GM10266 (cell line): ENCODE measurements at regions not wholly inside any gene's neighbourhood (a gene's known extent, or its start where the extent isn't known, plus 50 kb on each side); places are given as distances from the start of the nearest gene placed in this dataset.

Source experiments
- DNase-seq: peaks from one replicate; pipeline ENCODE4 v3.0.0; 2012; ENCODE audit errors: extremely low spot score
- TF ChIP-seq, protein P1 (sequence below): IDR thresholded peaks from 2 replicates; pipeline ENCODE4 v1.5.1; 2012; ENCODE audit warnings: mild to moderate bottlenecking, low read depth; ENCODE audit not compliant: control insufficient read depth, insufficient read depth; ENCODE audit errors: missing control alignments

DNA sequence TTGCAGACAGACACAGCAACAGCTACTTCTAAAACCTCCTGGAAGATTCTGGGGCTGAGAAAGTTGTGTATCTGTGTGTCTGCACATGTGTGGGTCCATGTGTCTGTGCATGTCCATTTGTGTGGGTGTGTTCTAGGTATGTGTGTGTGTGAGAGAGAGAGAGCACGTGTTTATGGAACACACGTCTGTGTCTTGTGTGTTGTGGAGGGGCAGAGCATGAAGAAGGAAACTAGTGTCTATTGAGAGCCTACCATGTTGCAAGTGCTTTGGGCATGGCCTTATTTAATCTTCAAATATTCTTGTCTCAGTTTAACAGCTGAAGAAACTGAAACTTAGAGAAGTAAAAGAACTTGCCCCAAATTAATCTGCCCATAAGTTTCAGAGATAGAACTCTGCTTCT is 327.5 kb downstream of the UACA start:
- TF ChIP-seq, protein P1, sequence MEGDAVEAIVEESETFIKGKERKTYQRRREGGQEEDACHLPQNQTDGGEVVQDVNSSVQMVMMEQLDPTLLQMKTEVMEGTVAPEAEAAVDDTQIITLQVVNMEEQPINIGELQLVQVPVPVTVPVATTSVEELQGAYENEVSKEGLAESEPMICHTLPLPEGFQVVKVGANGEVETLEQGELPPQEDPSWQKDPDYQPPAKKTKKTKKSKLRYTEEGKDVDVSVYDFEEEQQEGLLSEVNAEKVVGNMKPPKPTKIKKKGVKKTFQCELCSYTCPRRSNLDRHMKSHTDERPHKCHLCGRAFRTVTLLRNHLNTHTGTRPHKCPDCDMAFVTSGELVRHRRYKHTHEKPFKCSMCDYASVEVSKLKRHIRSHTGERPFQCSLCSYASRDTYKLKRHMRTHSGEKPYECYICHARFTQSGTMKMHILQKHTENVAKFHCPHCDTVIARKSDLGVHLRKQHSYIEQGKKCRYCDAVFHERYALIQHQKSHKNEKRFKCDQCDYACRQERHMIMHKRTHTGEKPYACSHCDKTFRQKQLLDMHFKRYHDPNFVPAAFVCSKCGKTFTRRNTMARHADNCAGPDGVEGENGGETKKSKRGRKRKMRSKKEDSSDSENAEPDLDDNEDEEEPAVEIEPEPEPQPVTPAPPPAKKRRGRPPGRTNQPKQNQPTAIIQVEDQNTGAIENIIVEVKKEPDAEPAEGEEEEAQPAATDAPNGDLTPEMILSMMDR: no peak
- DNase-seq: no peak

DNA sequence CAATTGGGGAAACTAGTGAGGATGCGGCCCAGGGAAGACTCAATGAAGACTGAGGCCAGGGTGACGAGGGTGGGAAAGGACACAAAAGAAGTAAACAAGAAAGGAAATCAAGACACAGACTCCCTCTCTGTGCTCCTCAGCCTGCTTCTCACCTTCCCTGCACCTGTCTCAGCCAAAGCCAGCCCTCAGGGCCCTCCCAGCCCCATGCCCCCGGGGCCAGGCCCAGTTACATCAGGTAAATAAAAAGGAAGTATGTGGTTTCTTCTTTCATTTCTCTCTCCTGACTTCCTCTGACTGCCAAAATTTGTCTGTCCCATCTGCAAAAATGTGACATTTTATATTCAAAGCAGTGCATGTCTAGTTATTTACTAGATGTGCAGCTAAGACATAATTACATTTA is 328.0 kb downstream of the UACA start:
- no peak for DNase-seq
- TF ChIP-seq, protein P1: no peak

- DNase-seq: no peak
- TF ChIP-seq, protein P1: no peak
Observed at GRCh38 chr15:70433586-70434324, 329.6 kb downstream of the UACA start.

- DNase-seq: no peak
- TF ChIP-seq, protein P1: no peak
Observed at GRCh38 chr15:70432924-70433495, 330.3 kb downstream of the UACA start.

DNA sequence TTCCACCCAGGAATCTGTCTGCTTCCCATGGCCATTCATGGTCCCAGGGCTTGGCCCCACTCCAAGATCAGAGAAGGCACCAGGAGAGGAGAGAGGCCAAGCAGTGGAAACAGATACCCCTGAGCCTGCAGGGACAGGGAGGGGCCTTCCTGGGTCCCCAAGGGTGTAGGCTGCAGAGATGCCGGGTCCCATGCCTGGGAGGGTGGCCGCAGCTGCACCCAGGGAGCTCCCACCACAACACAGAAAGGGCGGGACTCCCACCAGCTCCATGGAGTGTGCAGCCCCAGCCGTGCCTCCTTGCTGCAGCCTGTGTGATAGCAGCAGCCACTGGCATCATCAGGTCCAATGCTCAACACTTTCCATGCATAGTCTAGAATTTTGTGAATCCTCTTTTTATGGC is 331.5 kb downstream of the UACA start:
- TF ChIP-seq, protein P1: no peak
- no peak for DNase-seq

DNA sequence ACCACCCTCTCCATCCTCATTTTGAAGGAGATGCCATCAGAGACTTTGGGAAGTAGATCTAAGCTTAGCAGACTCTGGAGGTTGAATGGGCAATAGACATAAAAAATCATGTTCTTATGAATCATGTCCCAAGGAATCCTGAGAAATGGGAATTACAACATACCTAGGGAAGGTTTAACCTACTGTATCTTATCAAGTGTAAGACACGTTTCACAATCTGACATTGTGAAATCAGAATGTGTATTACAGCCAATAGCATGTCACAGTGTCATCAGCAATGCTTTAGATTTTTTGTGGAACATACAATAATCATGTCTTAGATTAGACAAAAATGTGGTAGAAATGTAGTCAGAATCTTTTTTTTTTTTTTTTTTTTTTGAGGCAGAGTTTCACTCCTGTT is 332.4 kb upstream of the TLE3 start:
- DNase-seq: no peak
- TF ChIP-seq, protein P1: no peak

DNA sequence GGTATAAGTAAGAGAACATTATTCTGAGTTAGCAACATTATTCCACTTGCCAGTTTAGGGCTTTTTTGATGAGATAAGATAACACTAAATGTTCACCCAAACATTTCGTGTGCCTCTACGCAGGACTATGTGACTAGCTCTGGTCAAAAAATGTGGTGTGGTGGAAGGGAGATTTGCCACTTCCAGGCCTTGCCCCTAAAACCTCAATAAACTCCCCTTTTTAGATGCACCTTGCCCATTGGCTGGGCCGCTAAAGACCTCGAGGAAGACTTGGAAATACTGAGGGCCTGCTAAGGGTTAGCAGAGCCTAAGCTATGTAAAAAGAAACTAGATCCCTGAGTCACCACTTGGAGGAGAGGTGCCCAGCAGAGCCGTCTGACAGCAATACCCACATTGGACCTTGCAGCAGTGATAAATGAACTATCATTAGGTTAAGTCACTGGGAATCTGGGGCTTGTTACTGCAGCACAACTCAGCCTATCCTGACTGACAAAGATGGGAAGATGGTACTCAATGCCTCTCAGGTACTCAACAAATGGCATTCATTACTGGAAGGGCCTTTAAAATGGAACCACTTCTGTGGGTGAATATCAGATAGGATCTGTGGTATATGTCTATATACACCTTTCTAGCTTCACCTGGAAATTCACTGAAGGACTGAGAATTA is 331.5 kb upstream of the TLE3 start:
- TF ChIP-seq, protein P1: no peak
- no peak for DNase-seq
